Activated naive CD4-positive, alpha-beta T cell (primary cell): ENCODE measurements at regions not wholly inside any gene's neighbourhood (a gene's known extent, or its start where the extent isn't known, plus 50 kb on each side); places are given as distances from the start of the nearest gene placed in this dataset.

Source experiments
- DNase-seq, 4 experiments: peaks; one replicate each; lab custom pipeline; 2025; lab: John Stamatoyannopoulos, UW

DNA sequence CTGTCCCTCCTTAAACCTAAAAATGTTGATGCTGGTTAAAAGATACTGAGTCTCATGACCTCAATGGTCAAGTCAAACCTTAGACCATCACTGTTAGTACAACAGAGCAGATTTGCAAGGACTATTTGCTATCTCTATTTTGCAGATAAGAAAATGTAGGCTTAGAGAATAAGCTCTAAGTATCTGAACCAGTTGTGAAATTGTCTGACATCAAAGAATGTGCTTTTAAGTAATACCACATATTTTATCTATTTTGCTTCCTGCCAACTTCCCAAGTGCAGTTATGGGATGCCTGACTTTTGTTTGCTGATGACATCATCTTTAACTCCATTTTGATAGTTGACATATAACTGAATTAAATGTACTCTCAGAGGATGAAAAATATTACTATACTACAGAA, 83.6 kb upstream of the TMEM106B start:
- no peak for DNase-seq

DNA sequence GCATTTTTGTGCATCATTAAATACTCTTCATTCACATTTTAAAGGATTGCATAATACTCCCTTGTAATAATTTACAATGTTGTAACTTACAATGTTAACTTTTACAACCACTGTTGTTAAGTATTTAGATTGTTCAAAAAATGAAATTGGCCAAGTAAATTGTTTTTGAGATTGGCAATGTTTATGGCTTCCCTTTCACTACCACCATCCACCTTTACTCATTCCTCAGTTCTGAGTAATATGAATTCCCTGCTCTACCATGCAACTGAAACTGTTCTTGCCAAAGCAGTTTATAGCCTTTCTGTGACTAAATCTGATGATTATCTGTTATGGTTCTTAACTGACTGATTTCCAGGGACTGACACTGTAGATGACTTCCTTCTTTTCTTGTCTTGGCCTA, 80.5 kb upstream of the TMEM106B start:
- no peak for DNase-seq

DNA sequence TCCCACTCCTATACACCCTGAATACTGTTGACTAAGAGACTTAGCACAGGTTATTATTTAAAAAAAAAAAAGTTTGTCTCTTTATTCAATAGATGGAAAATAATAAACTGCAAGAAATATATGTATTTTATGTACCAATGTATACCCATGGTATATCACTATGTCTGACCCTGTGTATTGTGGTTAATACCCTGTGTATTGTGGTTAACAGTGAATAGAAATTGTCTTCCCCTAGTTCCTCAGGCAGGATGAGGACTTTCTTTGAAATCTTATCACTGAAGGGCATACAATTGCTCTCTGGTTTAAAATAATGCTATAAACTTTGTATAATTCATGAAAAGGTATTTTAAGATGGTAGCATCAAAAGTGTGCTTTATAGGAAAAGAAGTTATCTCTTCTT, 80.0 kb upstream of the TMEM106B start:
- no peak for DNase-seq

GRCh38 chr7:12133865-12134264, 77.2 kb upstream of the TMEM106B start:
- DNase-seq, result no peak

DNA sequence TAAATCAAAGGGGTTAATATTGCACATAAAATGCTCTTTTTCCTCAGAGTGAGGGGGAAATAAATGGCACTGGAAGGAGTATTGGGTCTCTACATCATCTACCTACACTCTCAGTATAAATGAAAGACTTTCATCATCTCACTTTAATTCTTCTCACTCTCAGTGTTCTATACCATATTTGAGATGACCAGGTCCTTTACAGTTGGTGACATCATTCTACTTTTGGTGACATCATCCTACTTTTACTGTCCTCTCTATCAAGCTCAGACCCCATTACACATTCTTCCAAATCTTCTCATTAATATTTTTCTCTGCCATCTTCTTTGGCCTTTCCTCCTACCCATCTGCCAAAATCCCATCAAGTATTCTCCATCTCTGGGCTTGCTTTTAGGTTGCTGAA, 74.6 kb upstream of the TMEM106B start:
- DNase-seq, result no peak

DNA sequence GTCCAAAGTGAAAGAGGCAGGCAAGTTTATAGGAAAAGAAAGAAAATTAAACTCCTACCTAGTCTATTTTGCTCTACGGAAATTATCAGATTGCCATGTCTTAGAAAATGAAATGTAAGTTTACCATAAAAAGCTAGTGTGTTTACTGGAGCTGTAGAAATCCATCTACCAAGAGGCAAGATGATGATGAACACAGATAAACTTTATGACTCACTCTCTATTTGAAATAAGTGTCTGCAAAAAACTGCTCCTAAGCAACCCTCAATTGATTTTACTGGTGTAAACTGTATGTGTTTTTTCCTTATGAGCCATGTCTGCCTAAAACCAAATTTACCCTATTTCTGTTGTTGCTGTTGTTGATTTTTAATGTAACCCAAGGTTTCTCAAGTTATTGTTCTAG, 73.8 kb upstream of the TMEM106B start:
- DNase-seq, result no peak

DNA sequence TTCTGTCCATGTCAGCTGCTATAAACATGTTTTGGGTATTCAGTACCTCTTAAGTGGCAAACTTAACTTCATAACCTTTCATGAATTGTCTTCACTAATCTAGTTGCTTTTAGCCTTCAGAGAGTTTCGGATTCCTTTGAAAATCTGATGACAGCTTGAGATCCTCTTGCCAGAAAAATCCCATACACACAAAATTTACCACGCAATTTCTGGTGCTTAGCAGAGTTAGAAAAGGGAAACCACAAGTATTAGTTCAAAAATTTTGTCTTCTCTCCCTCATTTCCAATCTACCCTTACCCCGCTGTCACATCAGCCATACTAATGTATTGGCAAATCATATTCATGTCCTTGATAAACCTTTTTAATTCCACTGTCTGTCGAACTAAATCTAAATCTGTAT, 72.7 kb upstream of the TMEM106B start:
- no peak for DNase-seq

DNA sequence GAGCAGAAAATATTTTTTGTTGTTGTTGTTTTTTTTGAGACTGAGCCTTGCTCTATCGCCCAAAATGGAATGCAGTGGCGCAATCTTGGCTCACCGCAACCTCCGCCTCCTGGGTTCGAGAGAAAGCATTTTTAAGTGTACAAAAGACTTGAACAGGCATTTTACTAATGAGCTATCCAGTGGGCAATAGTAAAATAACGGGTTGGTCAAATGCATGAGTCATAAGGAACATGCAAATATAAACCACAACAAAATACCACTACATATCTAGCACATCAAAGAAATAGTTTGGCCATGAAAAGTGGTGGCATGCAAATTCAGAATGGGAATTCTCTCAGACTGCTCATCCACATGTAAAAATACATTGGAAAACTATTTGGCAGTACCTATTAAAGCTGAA, 71.7 kb upstream of the TMEM106B start:
- DNase-seq, result no peak

- DNase-seq, result no peak
Measured at GRCh38 chr7:12146813-12147212, 64.3 kb upstream of the TMEM106B start.

- DNase-seq, result no peak
Measured at GRCh38 chr7:12152196-12152918, 58.7 kb upstream of the TMEM106B start.

GRCh38 chr7:12154119-12154518, 57.0 kb upstream of the TMEM106B start:
- DNase-seq, result no peak

- no peak for DNase-seq
Measured at GRCh38 chr7:12157517-12157916, 53.6 kb upstream of the TMEM106B start.

DNA sequence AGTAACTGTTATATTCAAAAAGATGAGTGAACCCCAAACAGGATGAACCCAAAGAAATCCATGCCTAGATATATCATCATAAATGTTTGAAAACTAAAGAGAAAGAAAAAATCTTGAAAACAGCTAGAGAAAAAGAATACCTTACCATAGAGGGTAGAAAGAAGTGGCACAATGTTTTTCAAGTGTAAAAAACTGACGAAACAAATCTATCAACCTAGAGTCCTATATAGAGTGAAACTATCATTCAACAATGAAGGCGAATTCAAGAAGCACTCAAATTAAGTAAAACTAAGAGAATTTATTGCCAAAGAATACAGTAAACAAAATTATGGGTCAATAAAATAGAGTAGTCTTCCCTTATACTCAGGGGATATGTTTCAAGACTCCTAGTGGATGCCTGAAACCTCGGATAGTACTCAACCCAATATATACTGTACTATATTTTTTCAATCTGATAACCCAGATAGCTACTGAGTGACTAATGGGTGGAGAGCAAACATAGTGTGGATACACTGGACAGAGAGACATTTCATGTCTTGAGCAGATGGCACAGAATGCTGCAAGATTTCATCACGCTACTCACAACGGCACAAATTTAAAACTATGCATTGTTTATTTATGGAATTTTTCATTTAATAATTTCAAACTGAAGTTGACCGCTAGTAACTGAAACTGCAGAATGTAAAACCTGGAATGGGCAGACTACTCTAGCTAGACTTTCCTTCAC, 52.6 kb upstream of the TMEM106B start:
- no peak for DNase-seq

- DNase-seq, result no peak
Measured at GRCh38 chr7:12161146-12161545, 49.9 kb upstream of the TMEM106B start.
